ENCODE measurements at regions not wholly inside any gene's neighbourhood (a gene's known extent, or its start where the extent isn't known, plus 50 kb on each side); places are given as distances from the start of the nearest gene placed in this dataset.

DNA sequence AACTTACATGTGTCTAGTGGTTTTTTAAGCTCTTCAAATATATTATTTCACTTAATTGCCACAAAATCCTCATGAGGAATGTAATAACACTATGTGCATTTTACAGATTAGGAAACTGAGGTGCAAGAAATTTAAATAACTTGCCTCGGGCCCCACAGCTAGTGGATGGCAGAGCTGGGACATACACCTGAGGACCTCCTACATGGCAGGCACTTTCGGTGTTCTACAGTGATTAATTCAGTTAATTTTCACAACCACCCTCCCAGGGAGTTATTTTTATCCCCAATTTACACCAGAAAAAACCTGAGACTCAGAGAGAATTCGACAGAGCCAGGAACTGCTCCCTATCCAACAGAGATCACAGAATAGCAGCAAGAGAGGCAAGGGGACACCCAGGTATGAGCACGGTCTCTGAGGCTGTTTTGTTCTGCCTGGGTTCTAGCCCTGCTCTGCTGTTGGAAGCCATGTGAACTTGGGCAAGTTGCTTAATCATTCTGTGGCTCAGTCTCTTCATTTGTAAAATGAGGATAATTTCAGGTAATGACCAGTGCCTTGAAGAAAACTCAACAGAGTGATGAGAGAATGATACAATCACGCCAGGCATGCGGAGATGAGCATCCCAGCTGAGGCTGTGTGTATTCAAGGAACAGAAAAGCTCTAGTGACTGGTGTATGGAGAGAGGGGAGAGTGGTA lies 82.3 kb downstream of the MYCN start:
- no peak for DNase-seq (ENCODE audit: low read depth in 2 of 2)

DNA sequence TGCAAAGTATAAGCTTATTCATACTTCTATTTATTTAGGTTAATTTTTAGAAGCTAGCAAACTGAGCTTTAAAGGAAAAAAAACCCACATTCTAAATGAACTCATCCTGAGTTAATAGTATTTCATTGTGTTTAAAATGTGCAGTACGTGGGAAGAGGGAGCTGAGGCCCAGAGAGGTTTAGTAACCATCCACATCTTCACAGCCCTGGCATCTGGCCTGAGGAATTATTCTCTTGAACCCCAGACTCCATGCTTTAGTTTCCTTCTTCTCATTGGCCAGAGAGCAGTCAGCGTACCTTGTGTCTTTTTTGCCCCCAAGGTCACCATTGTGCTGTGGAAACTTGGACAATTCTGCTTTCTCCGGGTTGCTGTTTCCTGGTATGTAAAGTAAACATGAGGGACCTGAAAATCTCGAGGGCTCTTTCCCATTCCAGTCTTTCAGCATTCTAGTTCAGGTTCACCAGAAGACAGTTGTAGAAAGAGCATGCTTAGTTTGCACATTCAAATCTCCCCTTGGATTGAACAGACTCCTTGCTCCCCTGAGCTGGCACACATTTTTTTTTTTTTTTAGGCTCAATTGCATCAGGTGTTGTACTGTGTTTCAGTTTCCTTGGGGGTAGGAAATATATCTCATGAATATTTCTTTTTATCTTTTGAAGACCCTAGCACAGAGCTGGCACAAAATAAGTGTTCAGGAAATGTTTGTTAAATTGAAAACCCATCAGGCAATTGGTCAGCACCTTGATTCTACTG lies 81.4 kb downstream of the MYCN start:
- DNase-seq (ENCODE audit: low read depth in 2 of 2): no peak

DNA sequence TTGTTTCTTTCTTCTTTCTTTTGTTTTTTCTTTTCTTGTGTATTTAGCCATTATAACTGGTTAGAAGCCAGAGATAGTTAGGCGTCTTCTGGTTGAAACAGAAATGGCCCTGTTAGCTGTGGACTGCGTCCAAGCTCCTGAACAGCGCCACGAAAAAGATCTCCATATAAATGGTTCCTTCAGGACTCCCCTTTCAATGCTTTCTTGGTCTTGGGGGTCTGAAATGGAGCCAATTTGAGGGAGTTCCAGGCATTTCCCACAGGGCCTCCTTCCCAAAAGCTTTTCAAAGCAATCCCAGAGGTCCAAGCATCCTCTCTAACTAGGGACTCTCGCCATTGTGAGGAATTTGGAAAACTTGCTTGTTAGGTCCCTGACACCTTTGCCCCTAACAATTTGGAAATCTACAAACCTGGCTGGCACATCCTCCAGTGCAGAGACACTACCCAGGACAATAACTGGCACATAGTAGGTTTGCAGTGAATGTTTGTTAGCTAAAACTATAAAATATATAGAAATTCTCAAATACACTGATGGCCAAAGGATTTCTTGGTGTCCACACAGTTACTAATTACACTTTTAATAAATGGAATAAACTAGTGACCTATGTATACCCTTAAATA lies 80.1 kb downstream of the MYCN start:
- no peak for DNase-seq (ENCODE audit: low read depth in 2 of 2)

DNA sequence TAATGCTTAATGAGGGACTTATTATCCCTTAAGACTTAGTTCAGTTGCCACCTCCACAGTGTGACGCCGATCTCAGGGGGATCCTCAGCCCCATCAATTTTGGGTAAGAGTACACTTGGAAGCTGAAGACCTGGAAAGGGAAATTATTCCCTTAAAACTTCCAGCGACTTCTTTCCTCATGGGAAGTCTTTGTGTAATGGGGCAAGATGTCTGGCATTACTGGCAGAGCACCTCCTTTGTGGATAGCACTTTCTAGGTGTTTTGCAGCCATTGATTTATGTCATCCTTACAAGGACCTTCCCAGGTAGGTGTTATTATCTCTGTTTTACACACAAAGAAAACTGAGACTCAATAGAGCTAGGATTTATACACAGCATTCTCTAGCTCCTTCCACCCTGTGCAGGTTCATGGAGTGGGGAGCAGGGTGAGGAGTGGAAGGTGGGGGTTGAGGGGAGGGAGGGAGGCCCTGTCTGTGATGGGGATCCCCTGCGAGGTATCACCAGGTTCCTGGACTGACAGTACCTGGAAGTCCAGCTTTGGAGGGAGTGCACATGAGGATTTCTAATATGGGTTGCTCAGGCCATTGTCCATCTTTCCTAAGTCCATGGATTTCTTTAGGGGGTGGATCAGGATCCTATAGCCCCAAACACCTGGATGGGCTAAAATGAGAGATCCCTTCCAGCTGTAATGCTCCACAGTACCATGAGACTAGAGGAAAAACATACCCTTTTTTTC lies 79.4 kb downstream of the MYCN start:
- no peak for DNase-seq (ENCODE audit: low read depth in 2 of 2)

DNA sequence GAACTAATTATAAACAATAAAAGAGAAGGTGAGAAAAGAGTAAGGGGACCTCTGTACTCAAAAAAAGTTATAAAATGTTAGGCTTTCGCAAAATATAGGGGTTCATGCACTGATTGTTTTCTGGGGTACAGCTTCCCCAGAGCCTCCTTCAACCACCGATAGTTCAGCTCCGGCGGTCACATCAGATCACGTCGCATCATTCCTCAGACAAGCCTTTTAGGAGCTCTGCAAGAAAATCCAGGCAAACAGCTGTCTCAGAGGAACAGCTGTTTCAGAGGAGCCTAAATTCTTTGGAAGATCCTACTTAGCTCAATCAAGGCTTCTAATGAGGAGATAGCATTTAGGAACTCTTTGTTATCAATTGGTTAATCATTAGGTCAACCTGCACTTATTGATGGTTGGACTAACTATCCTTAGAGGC lies 78.7 kb downstream of the MYCN start:
- DNase-seq (ENCODE audit: low read depth in 2 of 2): no peak

DNA sequence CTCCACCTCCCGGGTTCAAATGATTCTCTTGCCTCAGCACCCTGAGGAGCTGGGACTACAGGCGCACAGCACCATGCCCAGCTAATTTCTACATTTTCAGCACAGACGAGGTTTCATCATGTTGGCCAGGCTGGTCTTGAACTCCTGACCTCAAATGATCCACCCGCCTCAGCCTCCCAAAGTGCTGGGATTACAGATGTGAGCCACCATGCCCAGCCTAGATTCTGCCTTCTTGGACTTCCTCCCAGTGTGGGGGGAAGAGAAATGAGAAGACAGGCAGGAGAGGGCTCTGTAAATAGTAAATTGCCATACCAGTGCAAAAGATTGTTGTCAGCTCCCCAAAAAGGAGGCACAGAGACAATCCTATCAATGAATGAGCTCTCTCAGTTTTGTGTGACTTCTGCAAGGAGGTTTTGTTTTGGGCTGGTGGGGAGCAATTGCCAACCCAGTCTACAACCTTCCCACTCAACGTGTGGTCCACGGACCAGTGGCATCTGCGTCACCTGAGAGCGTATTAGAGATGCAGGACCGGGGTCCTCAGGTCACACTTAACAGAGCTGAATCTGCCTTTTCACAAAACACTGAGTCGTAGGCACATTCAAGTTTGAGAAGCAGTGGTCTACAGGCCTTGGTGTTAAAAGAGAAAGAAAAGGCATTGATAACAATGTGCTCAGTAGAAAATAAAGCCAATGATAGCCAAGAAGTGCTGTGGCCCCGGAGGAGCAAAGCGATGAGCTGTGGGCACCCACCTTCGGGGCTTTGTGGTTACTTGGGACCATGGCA lies 78.1 kb downstream of the MYCN start:
- no peak for DNase-seq (ENCODE audit: low read depth in 2 of 2)

DNA sequence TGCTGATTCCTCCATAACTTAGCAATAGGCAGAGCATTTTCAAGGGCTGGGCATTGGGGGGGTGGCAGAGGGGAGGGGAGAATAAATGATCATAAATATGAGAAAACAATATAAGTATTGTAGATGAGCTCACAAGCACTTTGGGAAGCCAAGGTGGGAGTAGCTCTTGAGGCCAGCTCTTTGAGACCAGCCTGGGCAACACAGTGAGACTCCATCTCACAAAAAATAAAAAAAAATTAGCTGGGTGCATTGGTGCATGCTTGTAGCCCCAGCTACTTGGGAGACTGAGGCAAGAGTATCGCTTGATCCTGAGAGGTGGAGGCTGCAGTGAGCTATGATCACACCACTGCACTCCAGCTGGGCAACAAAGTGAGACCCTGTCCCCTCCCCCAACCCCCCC lies 75.9 kb downstream of the MYCN start:
- DNase-seq (ENCODE audit: low read depth in 2 of 2): no peak

DNA sequence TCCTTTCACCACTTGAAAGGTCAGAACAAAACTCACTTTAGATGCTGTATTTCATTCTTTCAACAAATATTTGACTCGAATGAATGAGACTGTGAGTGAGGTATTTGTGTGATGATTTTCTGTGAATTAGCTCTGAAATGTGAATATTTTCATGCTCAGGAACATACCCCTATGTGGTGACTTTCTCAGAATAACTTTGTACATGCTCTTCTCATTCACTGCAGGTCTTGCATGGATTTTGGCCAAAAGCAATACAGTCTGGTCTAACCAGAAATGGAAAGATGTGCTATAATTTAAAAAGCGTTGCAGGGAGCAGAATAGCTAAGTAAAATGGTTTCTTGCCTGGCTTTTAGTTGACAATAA lies 75.5 kb downstream of the MYCN start:
- no peak for DNase-seq (ENCODE audit: low read depth in 2 of 2)

DNA sequence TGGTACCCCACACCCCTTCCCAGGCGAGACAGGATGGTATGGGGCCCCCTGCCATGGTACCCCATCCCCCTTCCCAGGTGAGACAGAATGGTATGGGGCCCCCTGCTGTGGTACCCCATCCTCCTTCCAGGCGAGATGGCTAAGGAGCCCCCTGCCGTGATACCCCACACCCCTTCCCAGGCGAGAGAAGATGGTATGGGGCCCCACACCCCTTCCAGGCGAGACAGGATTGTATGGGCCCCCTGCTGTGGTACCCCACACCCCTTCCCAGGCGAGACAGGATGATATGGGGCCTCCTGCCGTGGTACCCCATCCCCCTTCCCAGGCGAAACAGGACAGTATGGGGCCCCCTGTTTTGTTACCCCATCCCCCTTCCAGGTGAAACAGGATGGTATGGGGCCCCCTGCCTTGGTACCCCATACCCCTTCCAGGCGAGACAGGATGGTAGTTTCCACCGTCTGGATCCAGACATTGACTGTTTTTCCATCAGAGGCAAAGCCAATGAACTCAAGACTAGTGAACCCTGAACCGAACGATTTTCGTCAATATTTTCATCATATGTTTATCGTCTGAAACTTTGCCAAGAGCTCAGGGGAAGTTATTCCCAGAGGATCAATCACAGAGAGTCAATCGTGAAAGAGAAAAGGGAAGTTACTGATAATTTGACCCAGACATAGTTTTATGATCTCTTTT lies 75.0 kb downstream of the MYCN start:
- DNase-seq (ENCODE audit: low read depth in 2 of 2): no peak

DNA sequence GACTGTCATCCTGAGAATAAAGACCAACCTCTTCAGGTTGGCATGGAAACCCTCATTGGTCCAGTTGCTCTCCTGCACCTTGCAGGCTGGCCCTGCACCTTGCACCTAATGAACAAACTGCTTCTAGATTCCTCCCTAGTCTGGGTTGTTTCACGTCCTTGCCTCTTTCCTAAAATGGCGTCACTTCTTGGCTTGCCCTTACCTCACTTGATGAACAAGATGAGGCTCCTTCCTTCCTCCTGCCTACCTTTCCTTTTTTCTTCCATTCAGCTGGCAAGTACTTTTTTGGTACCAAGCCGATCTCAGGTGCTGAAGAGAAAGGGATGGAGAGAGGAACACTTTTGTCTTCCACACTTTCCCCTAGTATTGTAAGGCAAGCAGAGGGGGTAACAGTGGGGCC lies 74.5 kb downstream of the MYCN start:
- DNase-seq (ENCODE audit: low read depth in 2 of 2): no peak

DNA sequence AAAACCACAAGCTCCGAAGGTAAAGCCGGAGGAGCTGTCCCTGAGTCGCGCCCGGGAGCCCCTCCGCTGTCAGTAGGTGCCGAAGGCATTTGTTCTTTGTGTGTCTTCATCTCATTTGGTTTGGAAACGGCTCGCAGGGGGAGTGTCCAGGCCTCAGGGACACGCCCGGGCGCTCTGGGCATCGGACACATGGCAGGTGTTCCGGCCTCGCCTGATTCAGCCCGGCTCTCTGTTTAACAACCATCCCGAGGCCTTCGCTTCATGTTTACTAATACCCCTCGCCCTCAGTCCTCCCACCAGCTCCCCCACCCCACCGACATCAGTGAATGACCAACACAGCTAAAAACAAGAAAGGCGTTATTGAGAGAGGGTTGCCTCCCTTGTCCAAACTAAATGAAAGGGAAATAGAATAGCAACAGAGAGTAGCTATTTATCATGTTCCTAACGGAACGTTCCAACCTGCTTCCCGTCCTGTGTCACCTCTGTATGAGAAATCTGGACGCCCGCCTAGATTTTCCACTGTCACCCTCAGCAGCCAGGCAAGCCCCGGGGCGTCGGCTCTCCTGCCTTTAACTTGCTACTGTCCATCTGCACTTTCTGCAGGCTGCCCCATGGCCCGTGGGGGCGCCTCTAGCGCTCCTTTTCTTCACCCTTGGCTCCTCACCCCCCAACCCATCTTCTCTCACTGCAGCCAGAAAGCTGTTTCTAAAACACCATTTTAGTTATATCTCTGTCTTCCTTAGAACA lies 73.9 kb downstream of the MYCN start:
- no peak for DNase-seq (ENCODE audit: low read depth in 2 of 2)

DNA sequence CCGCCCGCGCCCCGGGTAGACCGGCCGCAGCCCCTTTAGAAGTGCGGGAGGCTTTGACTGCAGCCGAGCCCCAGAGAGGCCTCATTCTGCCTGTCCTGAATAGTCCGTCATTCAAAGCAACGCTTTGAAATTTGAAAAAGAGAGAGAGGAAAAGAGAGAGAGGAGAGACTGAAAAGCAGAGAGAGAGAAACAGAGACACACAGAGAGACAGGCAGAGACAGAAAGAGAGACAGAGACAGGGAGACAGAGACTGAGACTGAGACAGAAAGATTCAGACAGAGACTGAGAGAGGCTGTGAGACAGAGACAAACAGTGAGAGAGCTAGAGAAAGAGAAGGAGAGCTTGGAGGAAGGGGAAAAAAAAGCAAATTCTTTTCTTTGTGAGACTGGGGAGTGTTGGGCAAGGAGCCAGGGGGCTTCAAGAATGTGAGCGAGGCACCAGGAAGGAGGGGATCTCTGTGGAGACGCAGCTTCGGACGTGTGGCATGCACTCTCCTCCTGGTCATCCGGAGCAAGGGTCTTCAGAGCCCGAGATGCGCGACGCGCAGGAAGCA lies 73.1 kb downstream of the MYCN start:
- no peak for DNase-seq (ENCODE audit: low read depth in 2 of 2)

DNA sequence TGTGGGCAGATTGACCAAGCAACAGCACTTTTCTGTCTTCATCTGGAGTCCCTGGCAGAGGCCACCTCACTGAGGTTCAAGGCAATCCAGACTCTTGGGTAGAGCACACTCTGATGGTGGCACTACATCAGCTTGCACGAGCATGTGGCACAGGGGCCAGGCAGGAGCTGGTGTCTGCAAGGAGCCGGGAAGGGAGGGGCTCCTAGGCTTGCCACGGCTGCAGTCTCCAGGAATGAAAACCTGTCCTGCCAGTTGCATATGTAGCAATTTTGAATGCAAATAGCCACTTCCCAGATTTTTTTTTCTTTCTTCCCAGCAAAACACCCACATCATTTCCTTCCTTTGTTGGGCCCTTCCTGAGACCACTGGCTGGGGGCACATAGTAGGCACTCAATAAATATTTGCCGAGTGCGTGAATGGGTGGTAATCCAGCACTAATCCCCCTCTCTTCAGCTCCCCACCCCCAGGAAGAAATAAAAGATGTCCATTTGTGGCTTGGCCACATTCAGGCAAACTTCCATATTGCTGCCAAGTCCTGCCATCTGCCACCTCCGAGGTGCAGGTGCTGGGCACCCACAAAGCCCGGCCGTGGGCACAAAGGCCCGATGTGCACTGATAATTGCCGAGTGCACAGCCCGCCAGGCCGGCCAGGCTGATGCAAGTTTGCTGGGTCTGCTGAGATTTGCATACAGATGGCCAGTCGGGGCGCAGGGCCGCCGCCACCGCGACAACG lies 72.4 kb downstream of the MYCN start:
- DNase-seq (ENCODE audit: low read depth in 2 of 2): no peak

DNA sequence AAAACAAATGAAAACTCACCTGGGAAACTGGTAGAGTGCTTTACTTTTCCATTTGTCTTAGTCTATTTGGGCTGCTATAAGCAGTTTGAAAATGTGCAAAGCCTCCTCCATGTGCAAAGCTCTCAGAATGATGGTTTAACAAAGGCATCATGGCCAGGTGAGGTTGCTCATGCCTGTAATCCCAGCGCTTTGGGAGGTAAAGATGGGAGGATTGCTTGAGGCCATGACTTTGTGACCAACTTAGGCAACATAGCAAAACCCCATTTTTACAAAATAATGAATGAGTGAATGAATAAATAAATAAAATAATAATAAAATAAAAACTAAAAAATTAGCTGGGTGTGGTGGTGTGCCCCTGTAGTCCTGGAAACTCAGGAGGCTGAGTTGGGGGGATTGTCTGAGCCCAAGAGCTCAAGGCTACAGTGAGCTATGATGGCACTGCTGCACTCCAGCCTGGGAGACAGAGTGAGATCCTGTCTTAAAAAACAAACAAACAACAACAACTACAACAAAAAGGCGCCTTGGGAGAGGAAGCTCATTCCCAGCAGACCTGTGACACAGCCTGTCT lies 71.8 kb downstream of the MYCN start:
- no peak for DNase-seq (ENCODE audit: low read depth in 2 of 2)

DNA sequence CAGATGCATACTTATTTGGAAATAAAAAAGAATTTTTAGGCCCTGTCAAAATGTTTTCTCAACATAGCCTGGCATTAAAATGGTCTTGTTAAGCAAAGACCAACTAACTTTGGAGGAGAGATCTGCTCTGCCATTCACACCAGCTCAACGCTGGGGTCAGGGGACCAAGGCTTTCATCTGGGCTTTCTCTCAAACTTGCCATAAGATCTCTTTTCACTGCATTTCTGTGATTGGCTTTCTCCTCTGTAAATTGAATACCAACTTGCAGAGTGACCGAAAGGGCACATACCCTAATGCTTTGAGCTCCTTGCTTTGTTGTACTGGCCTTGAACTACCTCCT lies 71.2 kb downstream of the MYCN start:
- DNase-seq (ENCODE audit: low read depth in 2 of 2): no peak

DNA sequence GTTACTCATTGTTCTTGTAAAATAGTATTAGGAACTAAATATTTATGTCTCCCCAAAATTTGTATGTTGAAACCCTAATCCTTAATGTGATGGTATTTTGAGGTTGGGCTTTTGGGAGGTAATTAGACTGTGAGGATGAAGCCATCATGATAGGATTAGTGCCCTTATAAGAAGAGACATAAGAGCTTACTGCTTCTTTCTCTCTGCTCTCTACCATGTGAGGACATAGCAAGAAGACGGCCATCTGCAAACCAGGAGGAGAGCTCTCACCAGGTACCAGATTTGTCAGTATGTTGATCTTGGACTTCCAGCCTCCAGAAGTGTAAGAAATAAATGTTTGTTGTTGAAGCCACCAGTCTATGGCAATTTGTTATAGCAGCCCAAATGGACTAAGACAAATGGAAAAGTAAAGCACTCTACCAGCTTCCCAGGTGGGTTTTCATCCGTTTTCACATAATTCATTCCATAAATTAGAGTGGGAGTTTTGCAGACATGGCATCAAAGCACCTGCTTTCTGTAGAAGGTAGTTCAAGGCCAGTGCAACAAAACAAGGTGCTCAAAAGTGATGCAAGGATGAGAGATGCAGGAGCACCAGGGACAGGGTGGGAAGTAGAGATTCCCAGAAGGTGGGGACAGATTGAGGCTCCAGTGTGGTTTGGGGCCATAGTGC lies 70.7 kb downstream of the MYCN start:
- no peak for DNase-seq (ENCODE audit: low read depth in 2 of 2)

DNA sequence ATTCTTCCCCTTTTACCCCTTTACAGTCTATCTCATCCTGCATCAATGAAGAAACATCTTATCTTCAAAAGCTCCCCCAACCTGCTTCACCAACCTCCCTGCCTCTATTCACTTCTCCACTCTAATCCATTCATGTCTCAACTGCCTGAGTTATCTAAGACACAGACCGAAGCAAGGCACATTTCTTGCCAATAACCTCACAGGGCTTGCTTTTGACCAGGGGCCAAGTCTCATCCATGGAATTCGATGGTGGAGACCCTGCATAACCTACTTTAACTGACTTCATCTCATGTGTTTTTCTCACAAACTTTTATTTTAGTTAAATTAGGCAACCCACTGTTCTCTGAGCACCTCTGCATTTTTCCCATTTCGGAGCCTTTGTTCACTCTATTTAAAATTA lies 69.7 kb downstream of the MYCN start:
- no peak for DNase-seq (ENCODE audit: low read depth in 2 of 2)

DNA sequence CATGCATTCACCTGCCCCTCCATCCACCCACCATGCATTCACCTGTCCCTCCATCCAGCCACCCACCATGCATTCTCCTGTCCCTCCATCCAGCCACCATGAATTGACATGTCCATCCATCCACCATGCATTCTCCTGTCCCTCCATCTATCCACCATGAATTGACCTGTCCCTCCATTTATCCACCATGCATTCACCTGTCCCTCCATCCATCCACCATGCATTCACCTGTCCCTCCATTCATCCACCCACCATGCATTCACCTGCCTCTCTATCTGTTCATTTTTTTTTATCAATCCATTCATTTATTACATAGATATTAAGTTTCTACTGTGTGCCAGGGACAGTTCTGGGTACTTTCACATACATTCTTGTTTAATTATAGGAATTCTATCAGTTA lies 69.2 kb downstream of the MYCN start:
- no peak for DNase-seq (ENCODE audit: low read depth in 2 of 2)

DNA sequence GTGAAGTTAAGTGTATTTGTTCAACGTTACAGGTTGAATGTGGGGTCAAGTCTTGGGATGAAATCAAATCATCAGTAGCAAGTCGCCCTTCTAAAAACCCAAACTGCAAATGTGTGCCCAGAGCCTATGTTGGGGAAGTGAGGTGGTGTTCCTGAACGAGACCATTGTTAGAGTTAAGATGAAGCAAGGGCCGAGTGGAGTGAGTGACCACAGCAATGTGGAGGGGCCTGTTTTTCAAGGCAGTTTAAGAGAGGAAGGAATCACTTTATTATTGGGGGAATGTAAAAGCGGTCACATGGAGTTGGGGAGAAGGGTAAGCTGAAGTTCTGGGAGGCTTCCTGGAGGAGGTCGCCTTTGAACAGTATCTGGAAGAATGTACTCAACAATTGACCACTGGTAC lies 68.5 kb downstream of the MYCN start:
- no peak for DNase-seq (ENCODE audit: low read depth in 2 of 2)
